ENCODE measurements at regions not wholly inside any gene's neighbourhood (a gene's known extent, or its start where the extent isn't known, plus 50 kb on each side); places are given as distances from the start of the nearest gene placed in this dataset.

- TF ChIP-seq CTCF (IDR thresholded peaks at IDR 0.05) (no peak), POLR2A (IDR thresholded peaks at IDR 0.05) (no peak), POLR2AphosphoS5 (IDR thresholded peaks at IDR 0.05) (no peak)
These were observed 205.3 kb downstream of the ADGRG6 start for GRCh38 chr6:142507065-142507464.
